Keratinocyte (primary cell): ENCODE measurements at regions not wholly inside any gene's neighbourhood (a gene's known extent, or its start where the extent isn't known, plus 50 kb on each side); places are given as distances from the start of the nearest gene placed in this dataset.

Experiments used
- CTCF ChIP-seq, 3 experiments: IDR thresholded peaks in 1 of 3; conservative IDR thresholded peaks in 1 of 3; optimal IDR thresholded peaks in 1 of 3; 2 replicates in 2 of 3; 3 replicates in 1 of 3; pipeline versions ENCODE3 to v1.5.1; 2011; ENCODE audit warnings: low read length in 3 of 3, mild to moderate bottlenecking in 3 of 3, moderate library complexity in 2 of 3, control low read depth in 1 of 3, inconsistent platforms in 1 of 3; ENCODE audit not compliant: insufficient read depth in 2 of 3; ENCODE audit errors: extremely low read depth in 1 of 3
- EZH2 ChIP-seq: IDR thresholded peaks from one replicate; pipeline ENCODE4 v1.6.1; 2012; ENCODE audit warnings: inconsistent platforms, mild to moderate bottlenecking, low read length, moderate library complexity

- TF ChIP-seq CTCF (optimal IDR thresholded peaks at IDR 0.05 in 1 of 3, IDR thresholded peaks at IDR 0.05 in 1 of 3, conservative IDR thresholded peaks at IDR 0.05 in 1 of 3; ENCODE audit: extremely low read depth in 1 of 3, insufficient read depth in 2 of 3, low read length in 3 of 3) = no peak
- TF ChIP-seq EZH2 = no peak
Observed at GRCh38 chr11:45481026-45481425, 184.4 kb downstream of the CHST1 start.
